Stimulated activated naive CD4-positive, alpha-beta T cell (primary cell): ENCODE measurements at regions not wholly inside any gene's neighbourhood (a gene's known extent, or its start where the extent isn't known, plus 50 kb on each side); places are given as distances from the start of the nearest gene placed in this dataset.
"Not testable (repeated sequence)": the region's sequence is repeated elsewhere in the genome, so short reads cannot be mapped to it uniquely, and the experiment has no call there.

Experiments
- DNase-seq, 6 experiments: peaks; one replicate each; lab custom pipeline; 2025; lab: John Stamatoyannopoulos, UW

GRCh38 chr1:182259968-182260367, 131.6 kb downstream of the GLUL start:
- DNase-seq: no peak

DNA sequence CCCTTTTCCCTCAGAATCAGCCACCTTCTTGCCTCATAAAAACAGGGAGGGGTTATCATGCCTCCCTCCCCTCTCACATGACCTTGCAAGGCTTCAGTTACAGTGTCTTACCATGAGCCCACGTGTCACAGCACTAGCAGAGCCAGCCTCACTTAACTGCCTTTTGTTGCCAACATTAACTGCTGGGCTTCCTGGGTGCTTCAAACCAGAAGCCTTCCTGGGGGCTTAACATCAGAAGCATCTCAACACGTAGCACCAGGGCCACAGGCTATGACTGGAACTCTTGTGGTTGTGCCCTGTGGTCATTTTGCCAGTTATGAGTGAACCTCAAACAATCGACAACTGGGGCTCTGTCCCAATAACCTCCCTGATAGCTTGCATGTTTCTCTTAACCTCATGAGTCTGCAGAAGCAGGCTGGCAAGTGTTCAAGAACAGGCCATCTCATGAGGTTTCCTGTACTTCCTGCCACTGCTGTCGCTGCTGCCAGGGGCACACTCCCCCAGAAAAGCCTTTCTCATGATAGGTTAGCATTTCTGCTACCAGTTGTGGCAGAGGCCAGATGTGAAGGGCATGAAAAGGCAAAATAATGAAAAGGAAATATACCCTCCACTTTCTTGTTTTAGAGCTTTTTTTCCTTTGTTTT, 132.2 kb downstream of the GLUL start:
- DNase-seq: peak; percentile 5 to 85 (median 52)

DNA sequence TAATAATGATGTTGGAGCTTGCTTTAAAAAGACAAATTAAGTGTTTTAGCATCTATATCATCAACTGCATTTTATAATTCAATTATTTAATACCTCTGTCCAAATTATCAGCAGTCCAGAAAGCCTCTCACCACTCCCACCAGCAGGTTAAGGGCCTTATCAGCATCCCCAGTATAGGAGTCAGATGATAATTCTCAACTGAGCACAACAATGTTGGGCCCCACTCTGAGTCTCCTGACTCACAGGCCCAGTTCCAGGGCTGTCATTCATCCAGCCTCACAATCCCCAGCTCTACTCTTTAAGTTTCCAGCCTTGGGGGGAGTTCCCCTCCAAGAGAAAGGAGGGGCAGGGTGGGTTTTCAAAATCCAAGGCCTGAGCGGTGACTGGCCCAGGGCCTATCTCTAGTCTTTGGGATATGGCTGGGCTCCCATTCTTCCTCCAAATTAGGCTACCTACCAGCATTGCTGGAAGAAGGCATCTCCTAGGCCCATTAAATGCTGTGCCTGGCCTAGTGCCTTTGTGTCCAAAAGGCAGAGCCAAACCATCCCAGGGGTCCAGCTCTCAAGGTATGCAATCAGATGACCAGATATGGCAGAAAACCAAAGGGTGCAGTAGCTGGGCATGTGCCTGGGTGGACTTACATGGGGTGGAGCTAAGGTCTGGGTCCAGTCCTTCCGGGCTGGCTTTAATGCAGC, 134.1 kb downstream of the GLUL start:
- DNase-seq: no peak

- no peak for DNase-seq
These were observed 134.7 kb downstream of the GLUL start for GRCh38 chr1:182256931-182257330.

- no peak for DNase-seq
These were observed 136.1 kb downstream of the GLUL start for GRCh38 chr1:182255494-182255893.

DNA sequence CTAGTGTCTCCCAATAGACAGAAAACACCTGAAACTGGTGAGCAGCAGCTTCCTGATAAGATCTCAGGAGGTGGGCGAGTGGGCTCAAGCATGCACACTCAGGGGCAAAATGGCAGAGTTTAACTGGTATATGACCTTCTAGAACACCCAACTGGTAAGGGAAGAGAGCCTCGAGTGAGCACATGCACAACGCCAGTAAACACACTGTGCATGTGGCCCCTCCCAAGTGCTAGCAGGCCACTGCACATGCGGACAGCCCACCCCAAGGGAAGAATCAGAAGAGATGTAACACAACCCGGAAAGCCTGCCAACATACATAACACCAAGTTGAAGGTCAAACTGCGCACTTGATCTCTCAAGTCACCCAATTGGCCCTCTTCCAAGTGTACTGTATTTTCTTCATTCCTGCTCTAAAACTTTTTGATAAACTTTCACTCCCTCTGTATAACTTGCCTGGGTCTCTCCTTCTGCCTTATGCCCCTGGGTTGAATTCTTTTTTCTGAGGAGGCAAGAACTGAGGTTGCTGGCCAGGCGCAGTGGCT, 138.2 kb downstream of the GLUL start:
- DNase-seq: no peak

- DNase-seq: no peak
These were observed 140.0 kb downstream of the GLUL start for GRCh38 chr1:182251561-182251960.

GRCh38 chr1:182249201-182249676, 142.4 kb downstream of the GLUL start:
- DNase-seq: no peak

DNA sequence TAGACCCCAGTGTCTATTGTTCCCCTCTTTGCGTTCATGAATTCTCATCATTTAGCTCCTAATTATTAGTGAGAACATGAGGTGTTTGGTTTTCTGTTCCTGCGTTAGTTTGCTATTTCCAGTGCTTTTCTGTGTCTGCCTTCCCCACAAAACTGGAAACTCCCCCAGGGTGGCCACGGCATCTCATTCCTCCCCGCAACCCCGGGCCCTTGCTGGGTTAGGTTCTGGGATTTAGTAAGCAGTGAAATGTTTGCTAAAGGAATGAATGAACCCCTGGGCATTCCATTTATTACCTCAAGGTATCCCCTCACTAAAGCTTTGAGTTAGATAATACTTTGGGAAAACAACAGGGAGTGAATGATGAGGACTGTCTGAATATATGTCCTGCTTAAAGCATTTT, 142.9 kb downstream of the GLUL start:
- no peak for DNase-seq

DNA sequence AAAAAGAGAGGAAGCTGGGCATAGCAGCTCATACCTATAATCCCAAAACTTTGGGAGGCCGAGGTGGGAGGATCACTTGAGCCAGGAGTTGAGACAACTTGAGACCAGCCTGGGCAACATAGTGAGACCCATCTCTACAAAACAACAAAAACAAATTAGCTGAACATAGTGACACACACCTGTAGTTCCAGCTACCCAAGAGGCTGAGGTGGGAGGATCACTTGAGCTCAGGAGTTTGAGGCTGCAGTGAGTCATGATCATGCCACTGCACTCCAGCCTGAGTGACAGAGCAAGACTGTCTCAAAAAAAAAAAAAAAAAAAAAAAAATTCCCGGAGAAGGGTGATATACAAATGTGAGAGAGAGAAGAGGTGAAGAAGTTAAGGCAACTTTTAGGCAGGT, 143.8 kb downstream of the GLUL start:
- DNase-seq: not testable (repeated sequence)

DNA sequence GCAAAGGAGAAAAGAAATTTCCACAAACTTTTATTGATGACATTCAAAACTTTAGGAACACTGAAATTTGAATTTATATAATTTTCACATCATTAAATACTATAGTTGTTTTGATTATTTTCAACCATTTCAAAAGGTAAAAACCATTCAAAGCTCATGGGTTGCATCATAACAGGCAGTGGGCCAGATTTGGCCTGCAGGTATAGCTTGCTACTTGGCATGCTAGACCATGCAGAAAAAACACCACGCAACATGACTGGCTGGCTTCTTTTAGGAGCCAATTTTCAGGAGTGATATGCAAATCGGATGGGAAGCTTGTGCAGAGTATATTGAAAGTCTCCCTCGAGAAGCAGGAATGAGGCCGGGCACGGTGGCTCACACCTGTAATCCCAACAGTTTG, 144.8 kb downstream of the GLUL start:
- no peak for DNase-seq

- DNase-seq: no peak
These were observed 146.6 kb downstream of the GLUL start for GRCh38 chr1:182245040-182245439.

GRCh38 chr1:182244451-182244850, 147.1 kb downstream of the GLUL start:
- DNase-seq: no peak

- DNase-seq: no peak
These were observed 148.9 kb downstream of the GLUL start for GRCh38 chr1:182242641-182243040.

DNA sequence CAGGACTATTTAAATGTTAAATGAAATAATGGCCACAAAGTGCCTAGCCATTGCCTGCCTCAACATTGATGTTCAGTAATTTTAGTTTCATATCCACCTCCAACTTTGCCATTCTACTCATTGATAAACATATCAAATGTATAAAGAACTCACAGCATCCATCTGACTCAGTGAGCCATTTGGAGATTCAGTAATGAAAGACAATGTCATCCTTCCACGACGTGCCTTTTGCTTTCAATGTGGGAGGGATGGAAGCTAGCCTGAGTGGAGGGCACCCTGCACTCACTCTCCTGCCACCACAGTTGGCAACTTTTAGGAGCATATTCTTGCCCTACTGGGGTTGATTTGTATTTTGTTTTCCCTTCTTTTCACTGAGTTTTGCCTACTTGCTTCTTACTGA, 151.5 kb downstream of the GLUL start:
- DNase-seq: no peak

- no peak for DNase-seq
These were observed 153.2 kb downstream of the GLUL start for GRCh38 chr1:182238421-182238820.

- DNase-seq: no peak
These were observed 154.3 kb downstream of the GLUL start for GRCh38 chr1:182237329-182237728.

DNA sequence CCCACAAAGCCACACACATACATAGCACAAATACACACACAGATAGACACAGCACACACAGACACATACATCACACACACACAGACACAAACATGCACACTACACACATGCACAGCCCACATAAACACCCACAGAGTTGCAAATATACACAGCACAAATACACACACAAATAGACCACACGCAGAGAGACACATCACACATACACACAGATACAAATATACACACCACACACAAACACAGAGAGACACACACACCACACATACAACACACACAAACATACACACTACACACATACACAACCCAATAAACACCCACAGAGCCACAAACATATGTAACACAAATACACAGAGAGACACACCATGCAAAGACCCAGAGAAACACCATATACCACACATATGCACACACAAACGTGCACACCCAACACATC, 154.9 kb downstream of the GLUL start:
- no peak for DNase-seq

DNA sequence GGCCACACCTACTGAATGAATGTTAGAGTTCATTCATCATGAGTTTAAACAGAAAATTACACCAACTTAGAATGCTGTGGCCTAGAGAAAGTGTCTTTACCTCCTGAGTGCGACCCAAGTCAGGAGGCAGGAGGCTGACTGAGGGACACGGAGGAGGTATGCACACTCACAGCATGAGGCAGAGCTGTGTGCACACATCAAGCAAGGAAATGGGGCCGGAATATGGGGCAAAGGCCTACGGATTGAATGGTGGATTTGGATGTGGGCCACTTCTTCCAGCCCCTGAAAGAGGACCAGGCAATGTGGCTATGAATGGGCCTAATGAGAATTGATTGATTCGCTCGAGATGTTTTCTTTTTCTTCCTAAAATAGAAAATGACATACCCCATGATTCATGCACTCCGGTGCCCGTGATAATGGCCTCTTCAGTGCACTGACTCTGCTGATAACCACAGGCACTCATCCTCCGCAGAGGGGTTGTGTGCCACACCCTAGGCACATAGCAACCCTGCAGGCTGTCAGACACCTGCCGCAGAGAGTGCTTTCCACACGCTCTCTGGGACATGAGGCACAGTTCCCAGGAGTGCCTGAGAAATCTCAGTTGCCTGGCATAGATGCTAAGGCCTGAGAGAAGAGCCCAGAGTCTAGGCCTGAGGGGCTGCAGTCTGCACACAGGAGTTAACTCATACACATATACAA, 155.5 kb downstream of the GLUL start:
- DNase-seq: no peak

GRCh38 chr1:182235604-182235951, 156.0 kb downstream of the GLUL start:
- peak in 1 of 6 experiments; percentile 7 for DNase-seq

GRCh38 chr1:182229921-182230491, 161.6 kb downstream of the GLUL start:
- no peak for DNase-seq

DNA sequence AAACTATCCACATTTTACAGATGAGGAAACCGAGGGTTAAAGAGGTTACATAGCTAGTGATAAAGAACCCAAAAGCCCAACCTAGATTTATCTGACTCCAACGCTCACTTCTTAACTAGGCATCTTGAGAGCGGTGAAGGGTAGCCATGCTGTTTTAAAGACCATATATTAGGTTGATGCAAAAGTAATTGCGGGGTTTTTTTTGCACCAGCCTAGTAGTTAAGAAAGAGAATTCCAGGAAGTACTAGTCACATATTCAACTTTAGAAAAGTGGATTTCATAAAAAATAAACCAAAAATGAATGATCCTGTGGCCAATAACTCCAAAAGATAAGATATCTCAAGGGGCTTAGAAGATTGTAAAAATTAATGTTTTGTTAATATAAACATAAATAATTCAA, 162.1 kb downstream of the GLUL start:
- no peak for DNase-seq
